CD4-positive, alpha-beta memory T cell (primary cell): ENCODE measurements at regions not wholly inside any gene's neighbourhood (a gene's known extent, or its start where the extent isn't known, plus 50 kb on each side); places are given as distances from the start of the nearest gene placed in this dataset.
"Not testable (repeated sequence)": the region's sequence is repeated elsewhere in the genome, so short reads cannot be mapped to it uniquely, and the experiment has no call there.

ENCODE experiments used
- CTCF ChIA-PET: fragments of 350-600 bp; sonication (Branson Sonifier 250); formaldehyde crosslinking; loops from one replicate; lab custom pipeline; 2021; ENCODE audit warnings: inconsistent platforms; ENCODE audit not compliant: partially characterized antibody; lab: Charles Lee
- POLR2A ChIA-PET: fragments of 350-600 bp; sonication (Branson Sonifier 250); formaldehyde crosslinking; loops from one replicate; lab custom pipeline; 2021; ENCODE audit not compliant: partially characterized antibody; lab: Charles Lee
- DNase-seq, 5 donors: peaks; one replicate each; pipeline versions ENCODE4 v3.0.0 to v3.0.0-alpha.2; 2020 to 2022; ENCODE audit warnings: mixed read lengths in 1 of 5
- H3K27ac ChIP-seq: one replicate; pipeline ENCODE4 v1.7.0; 2013; ENCODE audit warnings: low read depth, low read length
- H3K27me3 ChIP-seq: 2 replicates; pipeline ENCODE4 v1.7.0; 2013; ENCODE audit warnings: mild to moderate bottlenecking, low read length, moderate library complexity; ENCODE audit not compliant: insufficient read depth
- H3K36me3 ChIP-seq: 2 replicates; pipeline ENCODE4 v1.7.0; 2013; ENCODE audit warnings: mild to moderate bottlenecking, low read length, moderate library complexity; ENCODE audit not compliant: insufficient read depth
- H3K4me1 ChIP-seq: 2 replicates; pipeline ENCODE4 v1.7.0; 2013; ENCODE audit warnings: mild to moderate bottlenecking, low read length, moderate library complexity; ENCODE audit not compliant: insufficient read depth
- H3K4me3 ChIP-seq, 2 donors: one replicate each; pipeline ENCODE4 v1.7.0; 2013; ENCODE audit warnings: low read length in 2 of 2, mild to moderate bottlenecking in 1 of 2
- H3K9me3 ChIP-seq, 2 donors: one replicate each; pipeline ENCODE4 v1.7.0; 2013; ENCODE audit warnings: low read length in 2 of 2, control low read depth in 1 of 2; ENCODE audit not compliant: control insufficient read depth in 1 of 2
- H3K27ac Mint-ChIP-seq, 7 donors: one replicate each; pipeline ENCODE4 v1.8.0; 2020 to 2021; ENCODE audit warnings: mixed read lengths in 7 of 7, mild to moderate bottlenecking in 6 of 7, inconsistent platforms in 3 of 7, moderate library complexity in 3 of 7
- H3K27me3 Mint-ChIP-seq, 2 donors: one replicate each; pipeline ENCODE4 v1.8.0; 2020 to 2021; ENCODE audit warnings: mixed read lengths in 2 of 2
- H3K36me3 Mint-ChIP-seq, 2 donors: one replicate each; pipeline ENCODE4 v1.8.0; 2020 to 2021; ENCODE audit warnings: mixed read lengths in 2 of 2, inconsistent platforms in 1 of 2, mild to moderate bottlenecking in 1 of 2
- H3K4me1 Mint-ChIP-seq, 4 donors: one replicate each; pipeline ENCODE4 v1.8.0; 2020 to 2021; ENCODE audit warnings: mixed read lengths in 4 of 4, mild to moderate bottlenecking in 1 of 4
- H3K4me3 Mint-ChIP-seq, 8 donors: one replicate each; pipeline ENCODE4 v1.8.0; 2020 to 2021; ENCODE audit warnings: mixed read lengths in 8 of 8, mild to moderate bottlenecking in 7 of 8, moderate library complexity in 6 of 8, inconsistent platforms in 3 of 8
- H3K9me3 Mint-ChIP-seq, 8 donors: one replicate each; pipeline ENCODE4 v1.8.0; 2020 to 2021; ENCODE audit warnings: mixed read lengths in 8 of 8, mild to moderate bottlenecking in 5 of 8, inconsistent platforms in 3 of 8, moderate library complexity in 1 of 8
- intact Hi-C: fragments of 100-400 bp; cut with micrococcal nuclease; formaldehyde crosslinking; loops from one replicate; pipeline ENCODE4 v1.15.1; 2023

- intact Hi-C loops = no loop called here
- no peak overlapping the region for H3K27ac ChIP-seq
- Mint-ChIP-seq H3K27me3 (peaks cover 4 to 12% of the 10 kb centered on the region in 2 donors), H3K4me3 (no peak overlapping the region), H3K36me3 (no peaks in the 10 kb centered on the region), H3K27ac (no peak overlapping the region), H3K9me3 (peaks cover 0 to 7% (median 2%) of the 10 kb centered on the region in 8 donors), H3K4me1 (no peaks in the 10 kb centered on the region)
- H3K4me1 ChIP-seq = no peaks in the 10 kb centered on the region
- POLR2A ChIA-PET = no interaction called here
- CTCF ChIA-PET = no interaction called here
- H3K4me3 ChIP-seq = no peak overlapping the region
- no peaks in the 10 kb centered on the region for H3K36me3 ChIP-seq
- no peaks in the 10 kb centered on the region for H3K9me3 ChIP-seq
- H3K27me3 ChIP-seq = no peaks in the 10 kb centered on the region
- no peak for DNase-seq
Measured at GRCh38 chr10:29823553-29824080, 188.8 kb upstream of the SVIL start.

- Mint-ChIP-seq H3K9me3 (no peaks in the 10 kb centered on the region), H3K27me3 (peaks cover 3 to 18% of the 10 kb centered on the region in 2 donors), H3K4me3 (no peak overlapping the region), H3K27ac (no peak overlapping the region), H3K4me1 (no peaks in the 10 kb centered on the region), H3K36me3 (no peaks in the 10 kb centered on the region)
- CTCF ChIA-PET = no interaction called here
- no peaks in the 10 kb centered on the region for H3K27me3 ChIP-seq
- no peaks in the 10 kb centered on the region for H3K9me3 ChIP-seq
- no peak overlapping the region for H3K27ac ChIP-seq
- no peak overlapping the region for H3K4me3 ChIP-seq
- intact Hi-C loops = no loop called here
- no peaks in the 10 kb centered on the region for H3K36me3 ChIP-seq
- POLR2A ChIA-PET = no interaction called here
- H3K4me1 ChIP-seq = no peaks in the 10 kb centered on the region
- no peak for DNase-seq
Measured at GRCh38 chr10:29820890-29821461, 186.2 kb upstream of the SVIL start.

GRCh38 chr10:29816801-29817558 lies 182.2 kb upstream of the SVIL start:
- Mint-ChIP-seq H3K9me3 (peaks cover 0 to 1% (median 0%) of the 10 kb centered on the region in 8 donors), H3K27ac (no peak overlapping the region), H3K4me1 (peaks cover 0 to 5% (median 3%) of the 10 kb centered on the region in 4 donors), H3K36me3 (no peaks in the 10 kb centered on the region), H3K27me3 (peaks cover 12 to 18% of the 10 kb centered on the region in 2 donors), H3K4me3 (no peak overlapping the region)
- CTCF ChIA-PET = interaction anchor here (0.5 to 0.6 kb wide), 2 partner anchors 9 to 366 kb away, joined by 3 to 4 read pairs; no protein-coding TSS in a partner anchor
- POLR2A ChIA-PET = no interaction called here
- no peak overlapping the region for H3K27ac ChIP-seq
- no peak overlapping the region for H3K4me3 ChIP-seq
- H3K27me3 ChIP-seq = no peaks in the 10 kb centered on the region
- DNase-seq = no peak
- intact Hi-C loops = no loop called here
- no peaks in the 10 kb centered on the region for H3K9me3 ChIP-seq
- H3K36me3 ChIP-seq = no peaks in the 10 kb centered on the region
- H3K4me1 ChIP-seq = peaks cover 4% of the 10 kb centered on the region

GRCh38 chr10:29815572-29815971 lies 180.8 kb upstream of the SVIL start:
- POLR2A ChIA-PET = no interaction called here
- Mint-ChIP-seq H3K36me3 (no peaks in the 10 kb centered on the region), H3K4me1 (peaks cover 0 to 14% (median 4%) of the 10 kb centered on the region in 4 donors), H3K4me3 (no peak overlapping the region), H3K27ac (peak overlapping the region in 2 of 7 donors; percentile 30 to 37), H3K27me3 (peaks cover 10 to 16% of the 10 kb centered on the region in 2 donors), H3K9me3 (peaks cover 0 to 1% (median 0%) of the 10 kb centered on the region in 8 donors)
- peaks cover 6% of the 10 kb centered on the region for H3K4me1 ChIP-seq
- H3K27ac ChIP-seq = no peak overlapping the region
- no peaks in the 10 kb centered on the region for H3K36me3 ChIP-seq
- CTCF ChIA-PET = no interaction called here
- no peak overlapping the region for H3K4me3 ChIP-seq
- no peaks in the 10 kb centered on the region for H3K9me3 ChIP-seq
- DNase-seq = no peak
- intact Hi-C loops = no loop called here
- H3K27me3 ChIP-seq = no peaks in the 10 kb centered on the region

GRCh38 chr10:29811751-29812427 lies 177.1 kb upstream of the SVIL start:
- peak in 4 of 5 donors; percentile 3 to 19 (median 12) for DNase-seq
- peaks cover 6% of the 10 kb centered on the region for H3K4me1 ChIP-seq
- Mint-ChIP-seq H3K36me3 (no peaks in the 10 kb centered on the region), H3K27ac (no peak overlapping the region), H3K9me3 (peaks cover 0 to 5% (median 0%) of the 10 kb centered on the region in 8 donors), H3K27me3 (peaks cover 7 to 20% of the 10 kb centered on the region in 2 donors), H3K4me3 (no peak overlapping the region), H3K4me1 (peaks cover 0 to 24% (median 5%) of the 10 kb centered on the region in 4 donors)
- H3K27ac ChIP-seq = no peak overlapping the region
- H3K27me3 ChIP-seq = no peaks in the 10 kb centered on the region
- CTCF ChIA-PET = no interaction called here
- no peaks in the 10 kb centered on the region for H3K36me3 ChIP-seq
- intact Hi-C loops = no loop called here
- POLR2A ChIA-PET = no interaction called here
- no peaks in the 10 kb centered on the region for H3K9me3 ChIP-seq
- H3K4me3 ChIP-seq = no peak overlapping the region

GRCh38 chr10:29810816-29811215 lies 176.0 kb upstream of the SVIL start:
- intact Hi-C loops = no loop called here
- CTCF ChIA-PET = no interaction called here
- Mint-ChIP-seq H3K4me1 (peaks cover 0 to 24% (median 5%) of the 10 kb centered on the region in 4 donors), H3K36me3 (no peaks in the 10 kb centered on the region), H3K4me3 (peak overlapping the region in 1 of 8 donors; percentile 16), H3K9me3 (peaks cover 0 to 5% (median 0%) of the 10 kb centered on the region in 8 donors), H3K27me3 (peaks cover 7 to 19% of the 10 kb centered on the region in 2 donors), H3K27ac (no peak overlapping the region)
- POLR2A ChIA-PET = no interaction called here
- DNase-seq = no peak
- H3K27ac ChIP-seq = no peak overlapping the region
- no peak overlapping the region for H3K4me3 ChIP-seq
- H3K27me3 ChIP-seq = no peaks in the 10 kb centered on the region
- H3K9me3 ChIP-seq = no peaks in the 10 kb centered on the region
- peaks cover 6% of the 10 kb centered on the region for H3K4me1 ChIP-seq
- H3K36me3 ChIP-seq = no peaks in the 10 kb centered on the region

GRCh38 chr10:29810231-29810630 lies 175.5 kb upstream of the SVIL start:
- H3K27ac ChIP-seq, H3K4me3 ChIP-seq, H3K9me3 Mint-ChIP-seq, H3K27ac Mint-ChIP-seq, H3K36me3 Mint-ChIP-seq, CTCF ChIA-PET, intact Hi-C loops, POLR2A ChIA-PET, H3K36me3 ChIP-seq, H3K9me3 ChIP-seq, H3K27me3 ChIP-seq, H3K4me3 Mint-ChIP-seq, DNase-seq, H3K4me1 ChIP-seq: not testable (repeated sequence)
- Mint-ChIP-seq H3K4me1 (peaks cover 0 to 24% (median 5%) of the 10 kb centered on the region in 4 donors), H3K27me3 (peaks cover 7 to 19% of the 10 kb centered on the region in 2 donors)
